ENCODE measurements at regions not wholly inside any gene's neighbourhood (a gene's known extent, or its start where the extent isn't known, plus 50 kb on each side); places are given as distances from the start of the nearest gene placed in this dataset.
A peak's percentile ranks its signal among the peaks of the same experiment; 100 is the strongest.

- no peaks in the 10 kb centered on the region for H3K36me3 ChIP-seq
- no peaks in the 10 kb centered on the region for H3K27me3 ChIP-seq (ENCODE audit: low read depth)
- no peaks in the 10 kb centered on the region for H3K9me3 ChIP-seq (replicated peaks)
- DNase-seq: no peak
- intact Hi-C loops (cut with micrococcal nuclease): no loop called here
- peak overlapping the region; percentile 90 for H3K27ac ChIP-seq (replicated peaks)
- H3K4me3 ChIP-seq: no peak overlapping the region
- TF ChIP-seq CTCF (IDR thresholded peaks at IDR 0.05; ENCODE audit: borderline replicate concordance): no peak
- peaks cover 82% of the 10 kb centered on the region for H3K4me1 ChIP-seq
Observed at GRCh38 chr21:45354970-45355369, 50.0 kb upstream of the COL18A1 start.
